NCI-H1436 (cell line): ENCODE measurements at regions not wholly inside any gene's neighbourhood (a gene's known extent, or its start where the extent isn't known, plus 50 kb on each side); places are given as distances from the start of the nearest gene placed in this dataset.

Experiments
- DNase-seq: peaks from one replicate; lab custom pipeline; 2025; lab: John Stamatoyannopoulos, UW

DNA sequence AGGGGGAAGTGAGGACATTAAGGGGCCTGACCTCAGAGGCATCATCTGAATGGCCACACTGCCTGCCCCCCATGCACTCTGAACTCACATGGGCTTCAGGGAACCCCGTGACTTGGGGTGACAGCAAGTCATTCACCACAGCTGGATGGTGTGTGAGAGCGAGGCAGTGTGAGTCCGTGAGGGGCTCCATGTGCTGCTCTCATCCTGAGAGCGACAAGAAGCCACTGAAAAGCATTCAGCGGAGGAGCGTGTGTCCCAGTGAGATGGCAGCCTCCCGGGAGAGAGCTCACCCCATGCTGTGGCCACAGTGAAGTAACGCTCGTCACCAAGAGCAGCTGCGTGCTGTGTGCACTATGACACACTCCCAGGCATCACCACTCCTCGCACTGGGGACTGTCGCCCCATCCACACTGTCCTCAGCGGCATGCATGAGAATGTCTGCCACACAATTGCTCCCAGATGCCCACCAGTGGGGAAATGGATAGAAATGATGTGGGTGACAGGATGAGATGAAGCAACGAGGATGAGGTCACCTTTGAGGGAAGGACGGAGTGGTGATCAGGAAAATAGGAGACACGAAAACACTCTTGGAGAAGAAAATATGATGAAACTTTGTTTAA is 213.0 kb upstream of the RAB6C start:
- DNase-seq = no peak

DNA sequence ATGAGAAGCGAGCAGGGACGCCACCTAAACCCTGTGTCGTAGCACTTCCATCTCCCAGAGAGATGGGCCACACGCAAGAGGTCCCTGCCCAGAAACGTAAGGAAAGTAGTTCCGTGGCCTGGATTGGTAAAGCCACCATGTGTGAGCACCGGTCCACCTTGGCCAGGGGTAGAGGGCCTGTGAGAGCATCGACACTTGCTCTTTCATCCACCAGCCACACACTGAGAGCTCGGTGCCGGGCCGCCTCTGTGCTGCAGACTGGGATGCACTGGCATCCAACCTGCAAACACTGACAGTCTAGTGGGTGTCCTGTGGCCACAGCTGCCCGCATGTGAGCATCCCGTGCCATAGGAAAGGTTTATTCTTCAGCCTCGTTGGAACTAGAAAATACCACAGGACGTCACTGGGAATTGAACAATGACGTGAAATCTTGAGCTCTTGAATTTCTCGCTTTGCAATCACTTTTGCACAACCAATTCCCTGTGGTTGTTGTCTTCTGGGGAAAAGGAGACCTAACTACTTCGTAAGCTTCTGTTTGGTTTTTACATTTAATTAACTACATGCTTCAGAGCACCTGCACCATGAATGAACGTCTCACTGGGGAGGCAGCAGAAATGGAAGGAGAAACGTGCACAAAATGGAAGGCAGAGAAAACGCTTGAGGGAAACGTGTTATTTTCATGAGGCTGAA is 212.0 kb upstream of the RAB6C start:
- DNase-seq = no peak

DNA sequence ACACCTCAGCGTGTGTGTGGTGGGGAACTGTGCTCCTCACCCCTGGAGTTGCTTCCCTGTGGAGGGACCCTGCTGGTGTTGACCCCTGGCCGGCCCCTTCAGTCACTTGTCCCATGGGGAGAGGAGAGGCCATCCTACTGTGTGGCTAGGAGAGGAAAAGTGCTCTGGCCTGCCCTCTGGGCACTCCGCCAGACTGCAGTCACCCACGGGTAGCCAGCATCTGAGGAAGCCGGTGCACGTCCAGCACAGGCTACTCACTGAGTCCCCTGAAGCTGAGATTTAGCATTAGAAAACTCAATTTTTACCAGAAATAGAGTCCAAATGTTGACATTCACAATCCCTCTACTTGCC is 211.5 kb upstream of the RAB6C start:
- no peak for DNase-seq

DNA sequence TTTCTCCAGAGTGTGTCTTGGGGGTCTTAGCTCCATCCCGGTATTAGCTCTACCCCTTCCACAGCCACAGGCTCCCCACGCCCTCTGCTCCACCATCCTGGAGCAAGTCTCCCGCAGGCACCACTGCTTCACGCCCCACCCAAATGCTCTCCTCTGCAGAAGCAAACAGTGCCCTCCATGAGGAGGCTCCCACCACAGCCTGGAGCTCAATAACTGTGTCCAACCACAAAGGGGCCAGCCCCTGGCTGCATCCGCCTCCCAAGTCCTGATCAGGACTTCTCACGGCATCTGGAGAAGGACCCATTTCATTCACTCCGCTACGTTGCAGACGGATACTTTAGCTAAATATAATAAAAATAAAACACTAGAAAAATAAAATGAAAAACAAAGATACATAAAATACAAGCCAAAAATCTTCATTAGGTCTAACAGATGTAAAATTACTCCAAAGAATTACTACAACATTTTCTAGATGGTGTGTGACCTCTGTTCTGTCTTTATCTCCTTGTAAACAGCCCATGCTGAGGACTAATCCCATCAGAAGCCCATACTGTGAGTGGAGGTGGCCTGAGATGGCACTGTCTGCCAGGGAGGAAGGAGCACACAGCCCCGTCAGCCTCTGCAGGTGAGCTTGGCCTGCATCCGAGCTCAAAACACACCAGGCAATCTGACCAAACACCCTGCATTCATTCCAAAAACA is 210.8 kb upstream of the RAB6C start:
- no peak for DNase-seq

DNA sequence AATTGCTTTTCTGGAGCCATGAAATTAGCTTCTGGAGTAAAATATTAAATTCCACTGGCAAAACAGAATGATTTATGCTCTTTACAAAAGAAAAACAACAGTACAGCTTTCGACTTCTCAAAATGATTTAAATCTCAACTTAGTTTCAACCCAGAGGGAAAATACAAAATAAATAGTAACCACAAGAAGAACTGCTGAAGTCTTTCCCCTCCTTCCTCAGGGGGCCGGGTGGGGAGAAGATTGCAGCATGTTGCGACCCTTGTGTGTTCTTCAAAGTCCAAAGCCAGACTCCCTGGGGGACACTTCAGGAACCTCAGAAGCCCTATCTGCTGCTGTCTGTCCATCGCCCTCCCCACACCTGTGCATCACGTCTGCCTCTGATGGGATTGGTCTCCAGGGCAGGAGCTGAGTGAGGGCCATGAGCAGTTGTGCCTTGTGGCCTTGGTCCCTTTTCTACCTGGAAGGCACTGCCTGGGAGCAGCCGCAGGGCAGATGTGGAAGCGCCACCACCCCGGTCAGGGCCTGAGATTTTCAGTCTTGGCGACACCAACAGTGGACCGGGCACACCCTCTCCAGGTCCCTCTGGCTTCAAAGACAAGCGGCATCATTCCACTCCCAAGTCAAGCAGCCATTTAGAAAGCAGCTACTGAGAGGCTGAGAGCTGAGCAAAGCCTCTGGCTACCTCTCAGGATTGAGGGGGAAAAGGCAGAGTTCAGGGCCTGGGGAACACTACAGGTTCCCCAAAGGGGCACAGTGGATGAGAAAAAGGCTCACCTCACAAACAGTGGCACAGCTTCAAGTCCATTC is 210.1 kb upstream of the RAB6C start:
- DNase-seq = no peak

DNA sequence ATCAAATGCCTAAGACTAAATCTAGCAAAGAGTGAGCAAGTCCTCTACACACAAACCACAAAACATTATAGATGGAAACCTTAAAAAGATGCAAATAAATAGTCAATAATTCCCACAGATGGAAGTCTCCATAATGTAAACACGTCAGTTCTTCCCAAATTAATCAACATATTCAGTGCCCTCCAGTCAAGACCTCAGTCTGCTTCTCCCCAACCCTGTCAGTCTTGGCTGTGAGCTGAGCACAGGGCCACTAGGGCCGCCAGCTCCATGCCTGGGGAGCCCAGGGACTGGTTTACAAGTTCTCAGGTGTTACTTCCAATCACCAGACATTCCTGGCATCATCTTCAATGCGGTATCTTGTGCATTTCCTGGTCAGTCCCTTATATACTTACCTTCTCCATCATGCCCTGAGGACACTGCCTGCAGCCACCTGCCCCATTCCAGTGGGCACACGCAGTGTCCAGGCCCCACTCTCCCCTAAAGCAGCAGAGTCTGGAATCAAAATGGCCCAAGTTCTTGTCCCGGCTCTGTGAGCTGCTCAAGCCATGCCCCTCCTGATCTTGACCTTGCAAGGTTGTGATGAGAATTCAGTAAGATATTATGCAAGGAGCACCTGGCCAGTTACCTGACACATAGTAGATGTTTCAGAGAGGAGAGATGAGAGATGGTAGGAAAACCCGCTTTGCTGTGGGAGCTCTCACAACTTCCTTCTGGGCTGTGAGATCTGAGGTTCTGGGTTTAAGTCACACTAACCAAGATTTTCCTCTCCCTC is 207.9 kb upstream of the RAB6C start:
- DNase-seq = no peak

DNA sequence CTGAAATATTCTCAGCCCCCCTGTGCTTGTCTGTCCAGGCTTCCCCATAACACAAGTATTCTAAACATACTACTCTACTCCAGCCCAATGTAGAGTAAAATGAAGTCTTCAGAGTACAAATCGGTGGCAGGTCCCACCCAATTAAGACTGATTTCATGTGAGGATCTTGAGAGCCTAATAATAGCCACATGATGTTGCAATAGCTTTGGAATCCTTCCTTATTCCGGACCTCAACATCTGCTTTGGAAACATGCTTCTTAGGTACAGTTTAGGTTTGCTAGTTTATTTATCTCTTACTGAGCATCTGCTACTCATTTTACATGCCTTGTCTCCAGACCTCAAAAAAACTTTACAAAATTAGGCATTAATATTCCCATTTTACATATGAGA is 207.3 kb upstream of the RAB6C start:
- no peak for DNase-seq

DNA sequence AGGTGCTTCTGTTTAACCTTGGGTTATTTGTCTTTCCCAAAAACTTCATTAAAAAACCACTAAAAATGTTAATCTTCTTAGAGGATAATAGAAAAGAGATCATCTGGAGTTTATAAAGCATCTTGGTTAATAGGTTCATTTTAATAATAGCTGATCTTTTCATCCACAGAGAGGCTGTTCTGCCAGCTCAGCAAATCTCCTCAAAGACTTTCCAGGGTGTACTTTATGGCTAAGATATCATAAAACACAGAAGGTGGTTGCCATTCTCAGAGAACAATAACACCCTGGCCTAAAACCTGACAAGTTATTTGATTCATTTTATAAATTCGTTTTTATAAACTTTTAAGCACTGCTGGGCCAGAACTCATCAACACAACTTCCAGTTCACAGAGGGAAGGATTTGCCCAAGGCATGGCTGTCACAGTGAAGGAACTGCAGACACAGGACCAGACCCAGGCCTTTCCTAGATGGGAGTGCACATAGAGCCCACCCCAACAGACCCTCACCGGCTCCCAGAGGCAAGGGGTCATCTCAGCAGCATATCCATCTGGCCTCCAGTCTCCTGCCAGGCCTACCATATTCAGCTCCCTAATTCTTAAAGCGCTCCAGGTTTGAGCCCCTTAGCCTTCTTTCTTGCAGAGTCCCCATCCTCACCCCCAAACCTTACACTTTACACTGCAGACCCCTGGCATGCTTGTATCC is 203.4 kb upstream of the RAB6C start:
- no peak for DNase-seq

DNA sequence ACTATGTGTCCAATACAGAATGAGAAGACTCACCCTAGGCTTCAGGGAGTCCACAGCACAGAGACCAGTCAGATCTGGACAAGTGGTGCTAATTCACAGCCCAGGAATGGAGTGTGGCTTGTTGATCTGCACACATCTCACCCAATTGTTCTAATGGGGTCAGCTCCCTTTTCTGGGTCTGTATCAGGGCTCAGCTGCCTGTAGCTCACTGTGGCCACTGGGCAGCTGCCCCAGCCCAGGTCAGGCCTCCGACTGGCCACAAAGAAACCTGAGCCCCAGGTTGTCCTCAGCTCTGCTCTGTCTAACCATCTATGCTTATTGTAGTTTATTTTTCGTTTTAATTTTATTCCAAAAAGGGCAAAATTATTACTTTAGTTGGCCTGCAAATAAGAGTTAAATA is 202.3 kb upstream of the RAB6C start:
- no peak for DNase-seq

DNA sequence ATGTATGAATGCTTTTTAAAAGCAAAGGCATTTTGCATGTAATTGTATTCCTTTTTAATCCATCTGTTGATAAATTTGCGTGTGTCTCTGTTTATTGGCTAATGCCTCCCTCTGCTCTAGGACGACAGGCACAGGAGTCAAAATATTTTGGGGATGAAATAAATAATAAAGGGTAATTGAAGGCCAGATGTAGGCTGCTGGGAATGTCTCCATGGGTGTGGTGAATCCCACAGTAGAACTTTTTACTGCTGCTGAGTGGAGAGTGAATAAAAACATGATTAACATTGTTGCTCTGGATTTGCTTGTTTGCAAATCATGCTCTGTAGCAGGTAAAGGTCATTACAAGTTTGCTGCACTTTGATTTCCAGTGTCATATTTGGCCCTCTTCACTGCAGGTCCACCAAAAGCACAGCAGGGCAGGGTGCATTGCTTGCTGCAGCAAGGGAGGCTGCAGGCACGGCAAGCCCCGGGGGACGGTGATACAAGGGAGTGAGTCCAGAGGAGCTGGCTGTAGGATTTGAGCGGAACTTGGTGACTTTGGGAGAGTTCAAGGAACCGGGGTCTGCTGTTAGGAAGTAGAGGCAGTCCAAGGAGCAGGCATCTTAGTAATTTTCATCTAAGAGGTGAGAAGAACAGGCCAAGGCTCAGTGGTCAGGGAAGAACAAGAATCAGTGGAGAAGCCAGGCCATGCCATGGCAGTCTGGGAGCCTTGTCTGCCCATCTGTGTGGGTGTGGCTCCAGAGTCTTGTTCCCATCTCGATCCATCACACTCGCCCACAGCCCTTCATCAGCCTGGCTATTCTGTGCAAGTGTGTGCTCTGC is 201.5 kb upstream of the RAB6C start:
- DNase-seq = no peak

DNA sequence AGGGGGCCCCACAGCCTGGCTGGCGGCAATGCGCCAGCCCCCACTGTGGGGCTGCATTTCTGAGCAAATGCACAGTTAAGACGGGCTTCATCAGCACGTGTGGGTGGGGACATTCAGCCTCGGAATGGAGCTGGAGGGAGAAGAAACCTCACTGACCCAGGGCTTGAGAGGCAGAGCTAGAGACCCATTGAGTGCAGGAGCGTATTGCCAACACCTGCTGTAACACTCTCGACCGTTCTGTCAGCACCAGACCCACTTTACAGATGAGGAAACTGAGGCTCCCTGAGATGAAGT is 200.9 kb upstream of the RAB6C start:
- no peak for DNase-seq

DNA sequence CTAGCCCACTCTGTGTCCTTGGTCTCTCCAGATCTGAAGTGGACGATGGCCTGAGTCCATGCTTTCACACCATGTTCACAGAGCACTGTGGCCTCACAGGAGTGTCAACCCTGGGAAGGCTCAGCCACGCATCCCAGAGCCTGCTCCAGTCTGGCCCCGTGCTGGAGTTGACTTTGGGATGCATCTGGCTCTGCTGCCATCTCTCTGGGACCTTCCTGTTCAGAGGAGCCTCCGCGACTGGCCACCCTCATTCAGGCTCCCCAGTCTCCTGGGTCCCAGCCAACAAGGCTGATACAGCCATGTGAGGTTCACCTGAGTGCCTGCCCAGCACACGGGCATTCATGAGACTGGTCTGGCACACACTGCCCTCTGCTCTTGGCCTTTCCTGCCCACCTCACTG is 199.7 kb upstream of the RAB6C start:
- DNase-seq = no peak

DNA sequence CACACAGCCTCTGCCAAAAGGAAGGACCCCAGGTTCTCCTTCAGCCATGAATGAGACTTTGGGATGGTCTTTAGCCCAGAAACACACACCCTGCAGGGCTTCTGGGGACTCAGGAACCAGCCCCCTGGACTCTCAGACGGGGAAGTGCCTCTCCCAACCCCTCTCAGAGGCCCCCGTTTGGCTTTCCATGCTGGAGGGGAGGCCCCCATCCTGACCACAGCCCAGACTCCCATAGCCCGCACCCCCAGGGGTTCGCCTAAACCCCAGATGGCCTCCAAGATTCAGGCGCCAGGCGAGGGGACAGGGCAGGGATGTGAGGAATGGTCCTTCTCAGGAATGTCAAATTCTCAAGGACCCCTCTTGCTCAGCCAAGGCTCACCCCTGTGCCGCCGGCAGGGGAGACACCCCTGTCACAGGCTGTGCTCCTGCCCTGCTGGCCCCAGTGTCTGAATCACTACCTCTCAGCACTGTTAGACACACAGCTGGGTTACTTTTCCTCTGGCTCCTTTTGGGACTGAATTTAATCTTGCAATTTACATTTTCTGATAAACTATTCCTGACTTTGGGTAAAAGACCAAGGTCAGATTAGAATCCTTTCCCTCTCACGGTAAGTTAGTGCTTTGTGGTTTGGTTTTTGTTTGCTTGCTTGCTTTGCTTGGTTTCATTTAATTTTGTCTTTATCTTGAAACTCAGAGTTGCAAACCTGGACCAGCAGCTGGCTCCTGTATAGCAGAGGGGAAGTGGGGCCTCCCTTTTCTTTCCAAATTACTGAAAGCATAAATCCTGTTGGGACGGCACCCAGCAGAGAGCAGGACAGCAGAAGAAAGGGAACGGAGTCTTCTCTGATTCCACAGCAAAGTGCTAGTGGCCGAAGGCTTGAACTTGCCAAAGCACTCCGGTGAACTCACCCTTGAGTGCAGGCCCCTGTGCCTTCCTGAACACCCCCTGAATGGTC is 198.9 kb upstream of the RAB6C start:
- DNase-seq = no peak

DNA sequence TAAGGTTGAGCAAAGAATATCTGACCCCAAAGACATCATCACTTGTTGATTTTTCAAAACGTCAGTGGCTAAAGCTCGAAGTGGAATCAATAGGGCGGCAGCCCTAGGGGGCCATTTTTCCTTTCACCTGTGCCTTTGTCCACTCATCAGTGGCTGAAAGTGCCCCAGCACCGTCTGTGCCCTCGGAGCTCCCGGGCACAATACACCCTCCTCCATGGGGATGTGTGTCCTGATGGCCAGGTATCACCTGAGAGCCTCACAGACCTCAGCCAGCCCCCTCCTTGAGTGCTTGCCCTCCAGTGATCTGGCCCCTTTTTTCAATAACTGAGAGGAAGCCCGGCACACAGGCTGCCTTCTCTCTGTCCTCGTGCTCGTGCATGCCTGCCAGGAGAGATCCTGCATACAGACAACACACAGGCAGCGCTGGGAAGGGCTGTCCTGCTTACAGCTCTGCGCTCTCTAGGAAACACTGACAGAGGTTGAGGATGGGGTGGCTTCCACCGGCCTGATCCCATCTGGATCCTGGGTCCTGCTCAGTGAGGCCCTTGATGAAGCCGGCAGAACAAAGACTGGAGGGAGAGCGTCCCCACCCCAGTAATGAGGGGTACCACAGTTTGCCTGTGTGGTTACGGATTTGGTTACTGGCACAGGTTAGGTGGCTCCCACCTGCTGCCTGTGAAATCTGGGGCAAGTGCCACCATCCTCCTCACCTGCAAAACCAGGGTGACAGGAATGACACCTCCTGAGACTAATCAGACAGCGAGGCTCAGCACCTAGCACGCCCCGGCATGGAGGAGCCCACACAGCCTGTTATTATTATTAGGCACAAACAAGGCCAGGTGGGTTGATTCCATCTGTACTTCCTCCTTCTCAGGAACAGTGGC is 197.5 kb upstream of the RAB6C start:
- DNase-seq = no peak

DNA sequence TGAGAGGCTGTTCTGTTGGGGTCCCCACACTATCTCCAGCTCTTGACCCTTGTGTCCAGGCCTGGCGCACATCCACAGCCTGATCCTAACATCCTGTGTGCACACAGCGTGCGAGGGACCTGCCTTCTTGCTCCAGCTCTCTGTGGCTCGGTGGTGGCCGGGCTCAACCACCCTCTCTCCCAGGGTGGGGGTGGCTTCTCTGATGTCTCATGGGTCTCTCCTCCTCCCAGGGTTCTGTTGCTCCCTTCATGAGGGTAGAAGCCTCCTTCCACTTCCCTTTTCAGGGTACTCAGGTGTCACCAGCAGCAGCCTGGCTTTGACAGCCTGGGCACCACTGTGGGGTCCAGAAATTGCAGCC is 196.9 kb upstream of the RAB6C start:
- no peak for DNase-seq

DNA sequence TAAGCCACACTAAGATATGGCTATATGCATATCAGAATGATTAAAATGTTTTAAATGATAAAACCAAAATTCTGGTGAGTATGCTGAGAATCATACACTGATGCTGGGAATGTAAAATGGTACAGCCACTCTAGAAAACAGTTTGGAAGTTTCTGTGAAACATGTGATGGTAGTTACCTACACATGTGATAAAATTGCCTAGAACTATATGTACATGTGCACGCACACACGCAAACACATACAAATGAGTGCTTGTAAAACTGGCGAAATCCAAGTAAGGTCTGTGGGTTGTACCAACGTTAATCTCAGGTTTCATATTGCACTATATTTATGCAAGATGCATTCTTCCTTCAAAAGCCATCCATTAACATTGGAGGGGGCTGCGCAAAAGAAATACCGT is 195.0 kb upstream of the RAB6C start:
- no peak for DNase-seq

DNA sequence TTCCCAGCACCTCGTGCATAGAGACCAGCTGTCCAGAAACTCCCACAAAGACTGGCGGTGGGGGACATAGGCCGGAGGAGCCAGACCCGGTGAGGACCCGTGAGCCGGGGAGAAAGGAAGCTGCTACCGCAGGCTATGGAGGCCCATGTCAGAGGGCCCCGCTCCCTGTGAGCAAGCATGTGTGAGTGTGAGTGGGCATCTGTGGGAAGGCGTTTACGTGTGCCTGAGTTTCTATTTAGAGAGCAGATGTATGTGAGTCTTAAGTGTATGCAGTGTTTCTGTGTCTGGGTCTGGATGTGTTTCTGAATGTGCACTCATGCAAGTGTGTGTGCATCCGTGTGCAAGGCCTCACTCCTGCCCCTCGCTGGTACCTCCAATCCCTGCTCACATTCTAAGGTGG is 187.8 kb upstream of the RAB6C start:
- DNase-seq = no peak

DNA sequence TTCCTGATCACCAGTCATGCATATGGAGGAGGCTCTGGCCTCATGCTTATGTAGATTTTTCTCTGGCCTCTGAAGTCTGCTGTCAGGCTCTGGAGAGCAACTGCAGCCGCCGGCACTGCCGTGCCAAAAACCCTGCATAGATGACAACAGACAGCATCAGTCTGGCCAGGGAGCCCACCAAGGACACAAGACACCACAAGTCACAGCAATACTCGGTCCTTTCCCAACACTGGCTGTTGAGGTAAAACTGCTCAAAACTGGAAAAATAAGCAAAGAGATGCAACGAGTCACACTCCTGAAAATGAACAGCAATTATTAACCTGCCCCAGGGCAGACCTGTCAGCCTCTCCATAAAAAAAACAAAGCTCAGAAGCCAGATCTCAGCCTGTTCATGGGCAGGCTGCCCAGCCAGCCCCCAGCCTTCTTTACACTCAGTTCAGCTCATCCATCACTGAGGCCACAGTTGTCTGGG is 186.0 kb upstream of the RAB6C start:
- DNase-seq = no peak

DNA sequence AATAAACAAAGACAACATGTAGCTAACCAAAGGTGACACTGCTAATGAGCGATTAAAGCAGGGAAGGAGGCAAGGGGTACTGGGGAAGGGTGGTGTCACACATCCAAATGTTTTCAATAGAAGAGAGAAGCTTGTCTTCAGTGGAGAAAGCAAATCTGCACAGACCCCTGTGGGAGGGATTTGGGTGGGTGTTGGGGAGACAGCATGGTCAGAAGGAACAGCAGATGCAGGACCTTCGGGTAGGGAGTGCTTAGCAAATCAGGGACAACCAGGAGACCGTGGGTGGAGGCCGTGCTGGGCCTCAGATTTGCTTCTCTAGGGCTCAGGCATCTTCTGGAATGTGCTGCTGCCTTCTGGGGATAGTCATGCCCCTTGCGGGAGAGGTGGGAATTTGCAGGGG is 185.3 kb upstream of the RAB6C start:
- no peak for DNase-seq
